HEK293 (cell line): ENCODE measurements at regions not wholly inside any gene's neighbourhood (a gene's known extent, or its start where the extent isn't known, plus 50 kb on each side); places are given as distances from the start of the nearest gene placed in this dataset.
A peak's percentile ranks its signal among the peaks of the same experiment; 100 is the strongest.

Experiments
- CTCF ChIA-PET: fragments of 350-600 bp; formaldehyde crosslinking; extraction: SDS; loops from one replicate; lab custom pipeline; 2021; ENCODE audit warnings: antibody characterized with exemption; lab: Yijun Ruan, JAX
- POLR2A ChIA-PET: fragments of 300-600 bp; formaldehyde crosslinking; extraction: SDS; loops from one replicate; lab custom pipeline; 2020; ENCODE audit warnings: antibody characterized with exemption, inconsistent platforms; lab: Yijun Ruan, JAX
- H3K27ac ChIP-seq: fragments of 200-500 bp; sonication (Bioruptor generic); 2 replicates; pipeline ENCODE4 v1.5.1; 2014; ENCODE audit warnings: low read depth, low read length, control low read depth, inconsistent platforms; ENCODE audit errors: extremely low read depth
- H3K36me3 ChIP-seq, 2 experiments: fragments of 200-500 bp in 1 of 2; sonication (Bioruptor generic) in 1 of 2; 1 replicate in 1 of 2; 2 replicates in 1 of 2; pipeline ENCODE4 v1.5.1; 2014 to 2017; ENCODE audit warnings: inconsistent platforms in 2 of 2, low read length in 2 of 2; ENCODE audit not compliant: control insufficient read depth in 2 of 2, insufficient read depth in 1 of 2
- H3K4me1 ChIP-seq: fragments of 200-500 bp; sonication (Bioruptor generic); 2 replicates; pipeline ENCODE4 v1.5.1; 2014; ENCODE audit warnings: mild to moderate bottlenecking, low read length, inconsistent platforms; ENCODE audit not compliant: control insufficient read depth, insufficient read depth
- H3K4me3 ChIP-seq: 2 replicates; pipeline ENCODE4 v1.5.1; 2011; ENCODE audit warnings: low read depth, mild to moderate bottlenecking, control low read depth, low read length, moderate library complexity
- H3K9me3 ChIP-seq: fragments of 200-500 bp; sonication (Bioruptor generic); 2 replicates; pipeline ENCODE4 v1.5.1; 2014; ENCODE audit warnings: low read depth, low read length, inconsistent platforms; ENCODE audit not compliant: control insufficient read depth, insufficient read depth
- GFI1B ChIP-seq: fragments of 450-650 bp; formaldehyde crosslinking; IDR thresholded peaks from 2 replicates; pipeline ENCODE4 v1.5.1; 2016; ENCODE audit warnings: missing biosample characterization, missing genetic modification characterization
- IKZF3 ChIP-seq: fragments of 450-650 bp; IDR thresholded peaks from 2 replicates; pipeline ENCODE4 v1.5.0; 2018; ENCODE audit warnings: missing biosample characterization, mild to moderate bottlenecking, missing genetic modification characterization, moderate library complexity
- KLF8 ChIP-seq: fragments of 450-650 bp; formaldehyde crosslinking; IDR thresholded peaks from 2 replicates; pipeline ENCODE4 v1.5.1; 2016; ENCODE audit warnings: missing biosample characterization, missing genetic modification characterization
- KLF9 ChIP-seq: fragments of 450-650 bp; formaldehyde crosslinking; IDR thresholded peaks from 2 replicates; pipeline ENCODE4 v1.5.1; 2016; ENCODE audit warnings: missing biosample characterization, missing genetic modification characterization, low read depth
- SP2 ChIP-seq: fragments of 450-650 bp; formaldehyde crosslinking; IDR thresholded peaks from 2 replicates; pipeline ENCODE4 v1.5.1; 2016; ENCODE audit warnings: missing biosample characterization, missing genetic modification characterization
- WT1 ChIP-seq: fragments of 450-650 bp; formaldehyde crosslinking; IDR thresholded peaks from 2 replicates; pipeline ENCODE4 v1.5.1; 2016; ENCODE audit warnings: missing biosample characterization, missing genetic modification characterization
- ZBTB17 ChIP-seq: fragments of 450-650 bp; formaldehyde crosslinking; IDR thresholded peaks from 2 replicates; pipeline ENCODE4 v1.5.1; 2016; ENCODE audit warnings: missing biosample characterization, missing genetic modification characterization
- ZBTB21 ChIP-seq: fragments of 450-650 bp; formaldehyde crosslinking; IDR thresholded peaks from 2 replicates; pipeline ENCODE4 v1.5.1; 2017; ENCODE audit warnings: missing biosample characterization, missing genetic modification characterization
- ZEB2 ChIP-seq: fragments of 450-650 bp; formaldehyde crosslinking; IDR thresholded peaks from 2 replicates; pipeline ENCODE4 v1.5.1; 2016; ENCODE audit warnings: missing biosample characterization, missing genetic modification characterization
- ZFP69B ChIP-seq: fragments of 450-650 bp; formaldehyde crosslinking; IDR thresholded peaks from 2 replicates; pipeline ENCODE4 v1.5.1; 2016; ENCODE audit warnings: missing biosample characterization, missing genetic modification characterization
- ZNF121 ChIP-seq: fragments of 450-650 bp; formaldehyde crosslinking; IDR thresholded peaks from 2 replicates; pipeline ENCODE4 v1.5.1; 2016; ENCODE audit warnings: missing biosample characterization, missing genetic modification characterization
- ZNF239 ChIP-seq: fragments of 450-650 bp; formaldehyde crosslinking; IDR thresholded peaks from 2 replicates; pipeline ENCODE4 v1.5.1; 2016; ENCODE audit warnings: missing biosample characterization, missing genetic modification characterization
- ZNF292 ChIP-seq: fragments of 450-650 bp; formaldehyde crosslinking; IDR thresholded peaks from 2 replicates; pipeline ENCODE4 v1.5.1; 2016; ENCODE audit warnings: low read depth, missing biosample characterization, missing genetic modification characterization, borderline replicate concordance
- ZNF302 ChIP-seq: fragments of 450-650 bp; formaldehyde crosslinking; IDR thresholded peaks from 2 replicates; pipeline ENCODE4 v1.5.1; 2016; ENCODE audit warnings: missing biosample characterization, missing genetic modification characterization, low read depth
- ZNF324 ChIP-seq: fragments of 450-650 bp; formaldehyde crosslinking; IDR thresholded peaks from 2 replicates; pipeline ENCODE4 v1.5.1; 2016; ENCODE audit warnings: missing biosample characterization, missing genetic modification characterization
- ZNF350 ChIP-seq: fragments of 450-650 bp; formaldehyde crosslinking; IDR thresholded peaks from 2 replicates; pipeline ENCODE4 v1.5.0; 2017; ENCODE audit warnings: missing biosample characterization, mild to moderate bottlenecking, missing genetic modification characterization
- ZNF354C ChIP-seq: fragments of 450-650 bp; formaldehyde crosslinking; IDR thresholded peaks from 2 replicates; pipeline ENCODE4 v1.5.1; 2016; ENCODE audit warnings: missing biosample characterization, missing genetic modification characterization, low read depth, borderline replicate concordance
- ZNF366 ChIP-seq: fragments of 450-650 bp; formaldehyde crosslinking; conservative IDR thresholded peaks from 2 replicates; pipeline ENCODE4 v1.5.1; 2016; ENCODE audit warnings: missing biosample characterization, missing genetic modification characterization
- ZNF514 ChIP-seq: fragments of 450-650 bp; formaldehyde crosslinking; IDR thresholded peaks from 2 replicates; pipeline ENCODE4 v1.5.1; 2016; ENCODE audit warnings: missing biosample characterization, missing genetic modification characterization
- ZNF529 ChIP-seq: fragments of 450-650 bp; formaldehyde crosslinking; IDR thresholded peaks from 2 replicates; pipeline ENCODE4 v1.5.1; 2017; ENCODE audit warnings: missing genetic modification characterization, missing biosample characterization; ENCODE audit not compliant: insufficient replicate concordance
- ZNF544 ChIP-seq: fragments of 450-650 bp; formaldehyde crosslinking; IDR thresholded peaks from 2 replicates; pipeline ENCODE4 v1.5.0; 2017; ENCODE audit warnings: missing biosample characterization, missing genetic modification characterization
- ZNF558 ChIP-seq: fragments of 450-650 bp; formaldehyde crosslinking; IDR thresholded peaks from 2 replicates; pipeline ENCODE4 v1.5.1; 2016; ENCODE audit warnings: missing biosample characterization, missing genetic modification characterization
- ZNF600 ChIP-seq: fragments of 450-650 bp; formaldehyde crosslinking; IDR thresholded peaks from 2 replicates; pipeline ENCODE4 v1.5.1; 2016; ENCODE audit warnings: missing biosample characterization, missing genetic modification characterization
- ZNF707 ChIP-seq: fragments of 450-650 bp; formaldehyde crosslinking; IDR thresholded peaks from 2 replicates; pipeline ENCODE4 v1.5.1; 2016; ENCODE audit warnings: missing biosample characterization, missing genetic modification characterization
- TF ChIP-seq, protein P1 (sequence below): fragments of 450-650 bp; formaldehyde crosslinking; IDR thresholded peaks from 2 replicates; pipeline ENCODE4 v1.5.1; 2016; ENCODE audit warnings: missing biosample characterization, missing genetic modification characterization
- TF ChIP-seq, protein P2 (sequence below): sonication (generic); formaldehyde crosslinking; IDR thresholded peaks from 2 replicates; pipeline ENCODE4 v1.8.1; 2022; ENCODE audit warnings: mild to moderate bottlenecking, moderate library complexity, missing genetic modification reagents
- TF ChIP-seq, protein P3 (sequence below): fragments of 450-650 bp; formaldehyde crosslinking; IDR thresholded peaks from 2 replicates; pipeline ENCODE4 v1.5.1; 2016; ENCODE audit warnings: missing biosample characterization, missing genetic modification characterization
- TF ChIP-seq, protein P4 (sequence below): fragments of 450-650 bp; formaldehyde crosslinking; IDR thresholded peaks from 2 replicates; pipeline ENCODE4 v1.5.1; 2017; ENCODE audit warnings: missing biosample characterization, mild to moderate bottlenecking, missing genetic modification characterization, moderate library complexity

DNA sequence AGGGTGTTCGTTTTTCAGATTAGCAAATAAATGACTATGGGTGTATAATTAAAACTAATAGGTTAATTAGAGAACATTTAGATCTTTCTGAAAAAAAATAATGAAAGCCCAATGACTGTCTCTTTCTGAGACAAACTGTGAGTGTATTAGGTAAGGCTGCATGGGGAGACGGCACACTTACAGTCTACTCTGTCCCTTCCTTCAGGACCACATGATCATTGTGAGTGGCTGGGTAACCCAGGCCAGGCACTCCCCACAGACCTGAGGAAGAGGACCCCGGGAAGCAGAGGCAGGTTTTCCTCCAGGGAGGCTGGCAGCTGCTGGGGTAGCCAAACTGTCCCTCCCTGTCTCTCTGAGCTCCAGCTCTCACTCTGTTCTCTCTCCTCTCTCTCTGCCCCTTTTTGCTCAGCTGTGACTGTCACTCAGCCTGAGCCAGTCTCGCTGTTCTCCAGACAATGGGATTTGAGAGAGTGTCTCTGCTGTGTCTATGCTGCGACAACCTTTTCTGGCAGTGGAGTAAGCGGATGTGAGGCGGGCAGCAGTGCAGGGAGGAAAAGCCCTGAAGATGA is 83.1 kb upstream of the NCAM1 start:
- Histone ChIP-seq H3K36me3 (no peaks in the 10 kb centered on the region), H3K27ac (no peak overlapping the region), H3K4me1 (no peaks in the 10 kb centered on the region), H3K4me3 (no peak overlapping the region), H3K9me3 (no peaks in the 10 kb centered on the region)
- TF ChIP-seq ZNF600 (tag by site-specific recombination) (no peak), ZNF292 (no peak), ZNF324 (no peak), ZNF558 (tag by site-specific recombination) (no peak), KLF8 (tag by site-specific recombination) (no peak)
- ChIA-PET CTCF (interaction anchor here (0.7 kb wide), 1 partner anchor 421 kb away, joined by 4 read pairs; no protein-coding TSS in a partner anchor), POLR2A (no interaction called here)

DNA sequence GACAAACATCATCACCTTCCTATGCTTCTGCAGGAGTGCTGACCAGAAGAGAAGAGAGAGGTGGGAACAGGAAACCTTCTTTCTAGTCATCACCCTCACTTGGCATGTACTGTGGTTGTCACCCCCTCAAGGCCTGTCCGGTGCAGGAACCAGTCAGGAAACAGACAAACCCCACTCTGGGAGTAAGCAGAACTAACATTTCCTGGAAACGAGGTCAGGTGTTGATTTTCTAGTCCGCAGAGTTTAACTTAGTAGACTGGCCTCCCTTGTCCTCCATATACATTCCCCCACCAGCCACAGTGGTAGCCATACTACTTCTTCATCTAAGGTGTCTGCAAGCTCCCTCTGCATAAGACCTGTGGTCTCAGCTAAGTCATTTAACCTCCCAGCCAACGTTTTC is 80.7 kb upstream of the NCAM1 start:
- no peaks in the 10 kb centered on the region for H3K9me3 ChIP-seq
- H3K27ac ChIP-seq = no peak overlapping the region
- TF ChIP-seq ZNF354C (tag by site-specific recombination) (no peak), ZNF350 (tag by site-specific recombination) (no peak), ZNF514 (no peak), GFI1B (tag by site-specific recombination) (no peak), ZNF529 (tag by site-specific recombination) (no peak), ZNF544 (tag by site-specific recombination) (no peak), KLF9 (tag by site-specific recombination) (no peak), ZBTB21 (tag by site-specific recombination) (no peak), WT1 (tag by site-specific recombination) (no peak), ZEB2 (tag by site-specific recombination) (no peak), ZNF324 (no peak), ZNF121 (tag by site-specific recombination) (no peak), IKZF3 (tag by site-specific recombination) (no peak)
- TF ChIP-seq, protein P1, sequence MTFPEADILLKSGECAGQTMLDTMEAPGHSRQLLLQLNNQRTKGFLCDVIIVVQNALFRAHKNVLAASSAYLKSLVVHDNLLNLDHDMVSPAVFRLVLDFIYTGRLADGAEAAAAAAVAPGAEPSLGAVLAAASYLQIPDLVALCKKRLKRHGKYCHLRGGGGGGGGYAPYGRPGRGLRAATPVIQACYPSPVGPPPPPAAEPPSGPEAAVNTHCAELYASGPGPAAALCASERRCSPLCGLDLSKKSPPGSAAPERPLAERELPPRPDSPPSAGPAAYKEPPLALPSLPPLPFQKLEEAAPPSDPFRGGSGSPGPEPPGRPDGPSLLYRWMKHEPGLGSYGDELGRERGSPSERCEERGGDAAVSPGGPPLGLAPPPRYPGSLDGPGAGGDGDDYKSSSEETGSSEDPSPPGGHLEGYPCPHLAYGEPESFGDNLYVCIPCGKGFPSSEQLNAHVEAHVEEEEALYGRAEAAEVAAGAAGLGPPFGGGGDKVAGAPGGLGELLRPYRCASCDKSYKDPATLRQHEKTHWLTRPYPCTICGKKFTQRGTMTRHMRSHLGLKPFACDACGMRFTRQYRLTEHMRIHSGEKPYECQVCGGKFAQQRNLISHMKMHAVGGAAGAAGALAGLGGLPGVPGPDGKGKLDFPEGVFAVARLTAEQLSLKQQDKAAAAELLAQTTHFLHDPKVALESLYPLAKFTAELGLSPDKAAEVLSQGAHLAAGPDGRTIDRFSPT (tag by site-specific recombination) = no peak
- TF ChIP-seq, protein P2, sequence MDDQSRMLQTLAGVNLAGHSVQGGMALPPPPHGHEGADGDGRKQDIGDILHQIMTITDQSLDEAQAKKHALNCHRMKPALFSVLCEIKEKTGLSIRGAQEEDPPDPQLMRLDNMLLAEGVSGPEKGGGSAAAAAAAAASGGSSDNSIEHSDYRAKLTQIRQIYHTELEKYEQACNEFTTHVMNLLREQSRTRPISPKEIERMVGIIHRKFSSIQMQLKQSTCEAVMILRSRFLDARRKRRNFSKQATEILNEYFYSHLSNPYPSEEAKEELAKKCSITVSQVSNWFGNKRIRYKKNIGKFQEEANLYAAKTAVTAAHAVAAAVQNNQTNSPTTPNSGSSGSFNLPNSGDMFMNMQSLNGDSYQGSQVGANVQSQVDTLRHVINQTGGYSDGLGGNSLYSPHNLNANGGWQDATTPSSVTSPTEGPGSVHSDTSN (CRISPR knock-in tag) = no peak
- no peak overlapping the region for H3K4me3 ChIP-seq
- ChIA-PET POLR2A (no interaction called here), CTCF (interaction anchor here (0.6 kb wide), 1 partner anchor 44 kb away, joined by 3 read pairs; no protein-coding TSS in a partner anchor)
- H3K36me3 ChIP-seq = no peaks in the 10 kb centered on the region
- H3K4me1 ChIP-seq = peaks cover under 1% of the 10 kb centered on the region; the same call in 1 of the 2 replicates

DNA sequence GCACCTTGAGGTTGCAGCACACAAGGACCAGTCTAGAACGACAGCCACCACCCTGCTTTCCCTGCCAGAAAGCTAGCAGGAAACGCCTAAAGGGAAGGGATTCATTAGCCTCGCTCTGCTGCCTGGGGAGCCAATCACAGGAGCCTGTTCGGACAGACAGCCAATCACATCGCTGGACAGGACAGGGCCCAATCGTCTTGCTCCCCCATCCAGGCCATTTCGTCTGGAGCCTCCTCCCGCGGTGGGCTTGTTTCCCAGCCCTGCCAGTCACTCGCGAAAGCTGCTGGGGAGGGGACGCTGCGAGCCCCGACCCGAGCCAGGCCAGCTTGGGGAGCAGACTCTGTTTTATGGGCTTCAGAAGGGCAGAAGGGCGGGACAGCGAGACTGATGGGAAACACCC is 79.8 kb upstream of the NCAM1 start:
- POLR2A ChIA-PET = no interaction called here
- Histone ChIP-seq H3K4me3 (peak overlapping the region; percentile 30), H3K27ac (no peak overlapping the region), H3K9me3 (no peaks in the 10 kb centered on the region), H3K4me1 (peaks cover 5% of the 10 kb centered on the region; the same call in 1 of the 2 replicates), H3K36me3 (no peaks in the 10 kb centered on the region)
- CTCF ChIA-PET = interaction anchor here (0.6 kb wide), 1 partner anchor 321 kb away, joined by 3 read pairs; no protein-coding TSS in a partner anchor
- TF ChIP-seq ZNF707 (no peak), ZBTB17 (0 out of 2 replicates have a peak, but pooled peaks have one; percentile 13), ZNF302 (tag by site-specific recombination) (no peak), ZNF366 (tag by site-specific recombination) (no peak), SP2 (tag by site-specific recombination) (peak; percentile 54), ZNF350 (tag by site-specific recombination) (no peak), ZNF239 (no peak), ZFP69B (tag by site-specific recombination) (no peak)
- TF ChIP-seq, protein P3, sequence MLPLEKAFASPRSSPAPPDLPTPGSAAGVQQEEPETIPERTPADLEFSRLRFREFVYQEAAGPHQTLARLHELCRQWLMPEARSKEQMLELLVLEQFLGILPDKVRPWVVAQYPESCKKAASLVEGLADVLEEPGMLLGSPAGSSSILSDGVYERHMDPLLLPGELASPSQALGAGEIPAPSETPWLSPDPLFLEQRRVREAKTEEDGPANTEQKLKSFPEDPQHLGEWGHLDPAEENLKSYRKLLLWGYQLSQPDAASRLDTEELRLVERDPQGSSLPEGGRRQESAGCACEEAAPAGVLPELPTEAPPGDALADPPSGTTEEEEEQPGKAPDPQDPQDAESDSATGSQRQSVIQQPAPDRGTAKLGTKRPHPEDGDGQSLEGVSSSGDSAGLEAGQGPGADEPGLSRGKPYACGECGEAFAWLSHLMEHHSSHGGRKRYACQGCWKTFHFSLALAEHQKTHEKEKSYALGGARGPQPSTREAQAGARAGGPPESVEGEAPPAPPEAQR (tag by site-specific recombination) = no peak
- TF ChIP-seq, protein P4, sequence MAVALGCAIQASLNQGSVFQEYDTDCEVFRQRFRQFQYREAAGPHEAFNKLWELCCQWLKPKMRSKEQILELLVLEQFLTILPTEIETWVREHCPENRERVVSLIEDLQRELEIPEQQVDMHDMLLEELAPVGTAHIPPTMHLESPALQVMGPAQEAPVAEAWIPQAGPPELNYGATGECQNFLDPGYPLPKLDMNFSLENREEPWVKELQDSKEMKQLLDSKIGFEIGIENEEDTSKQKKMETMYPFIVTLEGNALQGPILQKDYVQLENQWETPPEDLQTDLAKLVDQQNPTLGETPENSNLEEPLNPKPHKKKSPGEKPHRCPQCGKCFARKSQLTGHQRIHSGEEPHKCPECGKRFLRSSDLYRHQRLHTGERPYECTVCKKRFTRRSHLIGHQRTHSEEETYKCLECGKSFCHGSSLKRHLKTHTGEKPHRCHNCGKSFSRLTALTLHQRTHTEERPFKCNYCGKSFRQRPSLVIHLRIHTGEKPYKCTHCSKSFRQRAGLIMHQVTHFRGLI (tag by site-specific recombination) = no peak
